IPS-20b (cell line): ENCODE measurements at regions not wholly inside any gene's neighbourhood (a gene's known extent, or its start where the extent isn't known, plus 50 kb on each side); places are given as distances from the start of the nearest gene placed in this dataset.

Source experiments
- H3K27ac ChIP-seq: one replicate; pipeline ENCODE4 v1.5.1; 2013; ENCODE audit warnings: low read length
- H3K27me3 ChIP-seq: 2 replicates; pipeline ENCODE4 v1.6.1; 2013; ENCODE audit warnings: mild to moderate bottlenecking, low read length, inconsistent platforms; ENCODE audit not compliant: insufficient read depth
- H3K36me3 ChIP-seq: 2 replicates; pipeline ENCODE4 v1.6.1; 2013; ENCODE audit warnings: low read depth, mild to moderate bottlenecking, inconsistent platforms, low read length, moderate library complexity; ENCODE audit not compliant: insufficient read depth
- H3K4me1 ChIP-seq: 2 replicates; pipeline ENCODE4 v1.6.1; 2013; ENCODE audit warnings: mild to moderate bottlenecking, control low read depth, inconsistent platforms, low read length, moderate library complexity; ENCODE audit not compliant: insufficient read depth
- H3K4me3 ChIP-seq: 2 replicates; pipeline ENCODE4 v1.5.1; 2013; ENCODE audit warnings: mild to moderate bottlenecking, low read length, inconsistent platforms
- H3K9ac ChIP-seq: 2 replicates; pipeline ENCODE4 v1.6.1; 2013; ENCODE audit warnings: low read depth, mild to moderate bottlenecking, inconsistent platforms, low read length, moderate library complexity
- H3K9me3 ChIP-seq: 2 replicates; pipeline ENCODE4 v1.6.1; 2013; ENCODE audit warnings: mild to moderate bottlenecking, low read depth, low read length, inconsistent platforms; ENCODE audit not compliant: insufficient read depth

GRCh38 chr11:109236696-109237095 is 185.3 kb upstream of the C11orf87 start:
- H3K27ac ChIP-seq, result no peak overlapping the region
- no peaks in the 10 kb centered on the region for H3K9me3 ChIP-seq
- H3K36me3 ChIP-seq, result no peaks in the 10 kb centered on the region
- no peak overlapping the region for H3K9ac ChIP-seq
- no peaks in the 10 kb centered on the region for H3K27me3 ChIP-seq
- H3K4me3 ChIP-seq, result no peak overlapping the region
- H3K4me1 ChIP-seq, result no peaks in the 10 kb centered on the region

- no peak overlapping the region for H3K27ac ChIP-seq
- no peaks in the 10 kb centered on the region for H3K4me1 ChIP-seq
- no peaks in the 10 kb centered on the region for H3K27me3 ChIP-seq
- no peak overlapping the region for H3K9ac ChIP-seq
- no peaks in the 10 kb centered on the region for H3K9me3 ChIP-seq
- H3K4me3 ChIP-seq, result no peak overlapping the region
- no peaks in the 10 kb centered on the region for H3K36me3 ChIP-seq
These were observed 184.4 kb upstream of the C11orf87 start for GRCh38 chr11:109237636-109238035.

GRCh38 chr11:109241988-109242536 is 179.9 kb upstream of the C11orf87 start:
- Histone ChIP-seq H3K4me1 (no peaks in the 10 kb centered on the region), H3K27me3 (no peaks in the 10 kb centered on the region), H3K4me3 (no peak overlapping the region), H3K36me3 (no peaks in the 10 kb centered on the region), H3K9me3 (no peaks in the 10 kb centered on the region), H3K27ac (no peak overlapping the region), H3K9ac (no peak overlapping the region)

GRCh38 chr11:109247071-109247470 is 174.9 kb upstream of the C11orf87 start:
- no peaks in the 10 kb centered on the region for H3K4me1 ChIP-seq
- H3K27ac ChIP-seq, result no peak overlapping the region
- H3K36me3 ChIP-seq, result no peaks in the 10 kb centered on the region
- no peak overlapping the region for H3K9ac ChIP-seq
- no peaks in the 10 kb centered on the region for H3K9me3 ChIP-seq
- H3K27me3 ChIP-seq, result no peaks in the 10 kb centered on the region
- no peak overlapping the region for H3K4me3 ChIP-seq

GRCh38 chr11:109249597-109249996 is 172.4 kb upstream of the C11orf87 start:
- Histone ChIP-seq H3K9me3 (no peaks in the 10 kb centered on the region), H3K36me3 (no peaks in the 10 kb centered on the region), H3K9ac (no peak overlapping the region), H3K27me3 (no peaks in the 10 kb centered on the region), H3K4me3 (no peak overlapping the region), H3K4me1 (no peaks in the 10 kb centered on the region), H3K27ac (no peak overlapping the region)

GRCh38 chr11:109251230-109251629 is 170.8 kb upstream of the C11orf87 start:
- Histone ChIP-seq H3K36me3 (no peaks in the 10 kb centered on the region), H3K27me3 (no peaks in the 10 kb centered on the region), H3K4me1 (no peaks in the 10 kb centered on the region), H3K27ac (no peak overlapping the region), H3K9ac (no peak overlapping the region), H3K4me3 (no peak overlapping the region), H3K9me3 (no peaks in the 10 kb centered on the region)

- Histone ChIP-seq H3K27ac (no peak overlapping the region), H3K36me3 (no peaks in the 10 kb centered on the region), H3K9ac (no peak overlapping the region), H3K9me3 (peaks cover 9% of the 10 kb centered on the region; the same call in 1 of the 2 replicates), H3K27me3 (no peaks in the 10 kb centered on the region), H3K4me3 (no peak overlapping the region), H3K4me1 (no peaks in the 10 kb centered on the region)
These were observed 157.9 kb upstream of the C11orf87 start for GRCh38 chr11:109264128-109264527.

- Histone ChIP-seq H3K9ac (no peak overlapping the region), H3K27me3 (no peaks in the 10 kb centered on the region), H3K36me3 (no peaks in the 10 kb centered on the region)
These were observed 154.5 kb upstream of the C11orf87 start for GRCh38 chr11:109267293-109268095.

GRCh38 chr11:109275931-109276330 is 146.1 kb upstream of the C11orf87 start:
- Histone ChIP-seq H3K9ac (no peak overlapping the region), H3K36me3 (no peaks in the 10 kb centered on the region), H3K4me3 (no peak overlapping the region), H3K27ac (no peak overlapping the region), H3K27me3 (no peaks in the 10 kb centered on the region), H3K9me3 (peaks cover 7% of the 10 kb centered on the region; the same call in 1 of the 2 replicates), H3K4me1 (no peaks in the 10 kb centered on the region)

More at GRCh38 chr11:109267293-109268095, 154.5 kb upstream of the C11orf87 start:
- Histone ChIP-seq H3K27ac (no peak overlapping the region), H3K4me3 (no peak overlapping the region), H3K9me3 (peaks cover 9% of the 10 kb centered on the region; the same call in 1 of the 2 replicates), H3K4me1 (no peaks in the 10 kb centered on the region)

GRCh38 chr11:109285465-109285864 is 136.5 kb upstream of the C11orf87 start:
- H3K27me3 ChIP-seq, result no peaks in the 10 kb centered on the region
- H3K27ac ChIP-seq, result no peak overlapping the region

GRCh38 chr11:109291553-109291952 is 130.4 kb upstream of the C11orf87 start:
- Histone ChIP-seq H3K9me3 (no peaks in the 10 kb centered on the region), H3K27ac (no peak overlapping the region), H3K9ac (no peak overlapping the region), H3K36me3 (no peaks in the 10 kb centered on the region), H3K27me3 (no peaks in the 10 kb centered on the region), H3K4me1 (peaks cover 9% of the 10 kb centered on the region; the same call in 1 of the 2 replicates), H3K4me3 (no peak overlapping the region)

More at GRCh38 chr11:109285465-109285864, 136.5 kb upstream of the C11orf87 start:
- H3K9ac ChIP-seq, result no peak overlapping the region
- H3K4me3 ChIP-seq, result no peak overlapping the region
- H3K36me3 ChIP-seq, result no peaks in the 10 kb centered on the region
- 0 out of 2 replicates have a peak, but pooled peaks cover 3% of the 10 kb centered on the region for H3K9me3 ChIP-seq
- peaks cover under 1% of the 10 kb centered on the region; the same call in 1 of the 2 replicates for H3K4me1 ChIP-seq

GRCh38 chr11:109298865-109299264 is 123.1 kb upstream of the C11orf87 start:
- H3K4me3 ChIP-seq, result no peak overlapping the region
- H3K36me3 ChIP-seq, result no peaks in the 10 kb centered on the region
- no peaks in the 10 kb centered on the region for H3K9me3 ChIP-seq
- H3K4me1 ChIP-seq, result peaks cover 6% of the 10 kb centered on the region
- H3K27me3 ChIP-seq, result no peaks in the 10 kb centered on the region
- H3K9ac ChIP-seq, result no peak overlapping the region
- no peak overlapping the region for H3K27ac ChIP-seq
